H1 (cell line): ENCODE measurements at regions not wholly inside any gene's neighbourhood (a gene's known extent, or its start where the extent isn't known, plus 50 kb on each side); places are given as distances from the start of the nearest gene placed in this dataset.

Experiments used
- CTCF ChIA-PET: fragments of 300-600 bp; sonication (Branson Sonifier 250); formaldehyde crosslinking; loops from one replicate; lab custom pipeline; 2021; ENCODE audit not compliant: partially characterized antibody; lab: Charles Lee
- POLR2A ChIA-PET: fragments of 300-600 bp; sonication (Branson Sonifier 250); formaldehyde crosslinking; loops from one replicate; lab custom pipeline; 2021; ENCODE audit warnings: inconsistent platforms; ENCODE audit not compliant: partially characterized antibody; lab: Charles Lee
- DNase-seq, 2 experiments: peaks; one replicate each; pipeline versions ENCODE4 v3.0.0 to v3.0.0-alpha.2; 2010 to 2022; ENCODE audit warnings: low spot score in 2 of 2, low read depth in 1 of 2, mixed read lengths in 1 of 2
- FAIRE-seq: peaks from 2 replicates; lab custom pipeline; 2011; peaks lifted over from hg19 to GRCh38; lab: Jason Lieb, UNC
- H2AFZ ChIP-seq: 2 replicates; pipeline ENCODE4 v1.8.1; 2012; ENCODE audit warnings: low read length, inconsistent platforms
- H2AK5ac ChIP-seq: 2 replicates; pipeline ENCODE4 v1.6.1; 2013; ENCODE audit warnings: low read depth, low read length
- H2BK120ac ChIP-seq: replicated peaks from 2 replicates; pipeline ENCODE3; 2013; ENCODE audit warnings: low read depth, low read length, inconsistent platforms
- H2BK12ac ChIP-seq: 2 replicates; pipeline ENCODE4 v1.6.1; 2013; ENCODE audit warnings: low read depth, low read length
- H2BK15ac ChIP-seq: 2 replicates; pipeline ENCODE4 v1.6.1; 2013; ENCODE audit warnings: low read length
- H2BK20ac ChIP-seq: 2 replicates; pipeline ENCODE4 v1.6.1; 2013; ENCODE audit warnings: low read length
- H2BK5ac ChIP-seq: 2 replicates; pipeline ENCODE4 v1.6.1; 2013; ENCODE audit warnings: low read depth, low read length
- H3K14ac ChIP-seq: 2 replicates; pipeline ENCODE4 v1.6.1; 2013; ENCODE audit warnings: inconsistent platforms; ENCODE audit not compliant: insufficient read length
- H3K18ac ChIP-seq: 2 replicates; pipeline ENCODE4 v1.6.1; 2013; ENCODE audit warnings: low read length; ENCODE audit errors: extremely low read depth
- H3K23ac ChIP-seq: 2 replicates; pipeline ENCODE4 v1.6.1; 2013; ENCODE audit warnings: inconsistent platforms; ENCODE audit not compliant: insufficient read length
- H3K23me2 ChIP-seq: 2 replicates; pipeline ENCODE4 v1.6.1; 2013; ENCODE audit warnings: low read depth, low read length
- H3K27ac ChIP-seq: 2 replicates; pipeline ENCODE4 v1.6.1; 2011; ENCODE audit warnings: low read depth, low read length, inconsistent platforms
- H3K27me3 ChIP-seq, 4 experiments: replicated peaks in 1 of 4; 1 replicate in 1 of 4; 2 replicates in 3 of 4; pipeline versions ENCODE4 v1.6.1 to v1.8.1; 2011 to 2013; ENCODE audit warnings: low read length in 3 of 4, mild to moderate bottlenecking in 3 of 4, inconsistent platforms in 2 of 4, mixed read lengths in 2 of 4, moderate library complexity in 1 of 4; ENCODE audit not compliant: control insufficient read depth in 3 of 4, insufficient read depth in 3 of 4; ENCODE audit errors: extremely low read depth in 1 of 4
- H3K36me3 ChIP-seq, 4 experiments: 2 replicates each; pipeline versions ENCODE4 v1.6.1 to v1.8.1; 2011 to 2013; ENCODE audit warnings: mild to moderate bottlenecking in 4 of 4, low read length in 3 of 4, moderate library complexity in 2 of 4, control low read depth in 1 of 4, inconsistent platforms in 1 of 4; ENCODE audit not compliant: insufficient read depth in 4 of 4, control insufficient read depth in 2 of 4
- H3K4ac ChIP-seq: replicated peaks from 2 replicates; pipeline ENCODE3; 2013; ENCODE audit warnings: low read length, low read depth, mixed read lengths, inconsistent platforms; ENCODE audit not compliant: insufficient read length
- H3K4me1 ChIP-seq, 4 experiments: replicated peaks in 1 of 4; 1 replicate in 1 of 4; 2 replicates in 3 of 4; pipeline versions ENCODE4 v1.6.1 to v1.8.1; 2011 to 2013; ENCODE audit warnings: low read length in 3 of 4, inconsistent platforms in 2 of 4, mixed read lengths in 1 of 4; ENCODE audit not compliant: insufficient read depth in 4 of 4, control insufficient read depth in 3 of 4
- H3K4me2 ChIP-seq, 2 experiments: 2 replicates each; pipeline versions ENCODE4 v1.6.1 to v1.8.1; 2011 to 2013; ENCODE audit warnings: low read depth in 2 of 2, low read length in 2 of 2, control low read depth in 1 of 2, inconsistent platforms in 1 of 2, mild to moderate bottlenecking in 1 of 2; ENCODE audit not compliant: insufficient read depth in 1 of 2
- H3K4me3 ChIP-seq, 4 experiments: fragments of 200-600, 300-600 bp in 1 of 4; sonication (generic), shearing (Covaris generic), sonication (Bioruptor Twin) in 1 of 4; 2 replicates each; pipeline versions ENCODE4 v1.5.1 to v1.8.1; 2011 to 2016; ENCODE audit warnings: low read length in 4 of 4, low read depth in 3 of 4, control low read depth in 2 of 4, inconsistent platforms in 2 of 4, mild to moderate bottlenecking in 2 of 4, mixed read lengths in 1 of 4, moderate library complexity in 1 of 4; ENCODE audit not compliant: insufficient read depth in 2 of 4; ENCODE audit errors: extremely low read depth in 1 of 4
- H3K56ac ChIP-seq: replicated peaks from 2 replicates; pipeline ENCODE3; 2013; ENCODE audit warnings: low read depth, mild to moderate bottlenecking, mixed read lengths, low read length, inconsistent platforms; ENCODE audit not compliant: insufficient read length
- H3K79me1 ChIP-seq: 2 replicates; pipeline ENCODE4 v1.6.1; 2013; ENCODE audit warnings: low read depth, low read length, control low read depth
- H3K79me2 ChIP-seq, 2 experiments: 2 replicates each; pipeline versions ENCODE4 v1.6.1 to v1.8.1; 2012 to 2013; ENCODE audit warnings: low read length in 2 of 2, mild to moderate bottlenecking in 2 of 2, inconsistent platforms in 1 of 2; ENCODE audit not compliant: insufficient read depth in 2 of 2, control insufficient read depth in 1 of 2
- H3K9ac ChIP-seq, 4 experiments: replicated peaks in 1 of 4; 1 replicate in 1 of 4; 2 replicates in 3 of 4; pipeline versions ENCODE4 v1.6.1 to v1.8.1; 2011 to 2013; ENCODE audit warnings: low read depth in 3 of 4, low read length in 3 of 4, control low read depth in 2 of 4, mild to moderate bottlenecking in 2 of 4, moderate library complexity in 2 of 4, inconsistent platforms in 1 of 4; ENCODE audit errors: extremely low read depth in 1 of 4
- H3K9me3 ChIP-seq, 2 experiments: 2 replicates each; pipeline versions ENCODE4 v1.6.1 to v1.8.1; 2012 to 2013; ENCODE audit warnings: mild to moderate bottlenecking in 2 of 2, moderate library complexity in 2 of 2, control low read depth in 1 of 2, inconsistent platforms in 1 of 2, low read depth in 1 of 2, low read length in 1 of 2, mixed read lengths in 1 of 2; ENCODE audit not compliant: insufficient read depth in 2 of 2
- H4K20me1 ChIP-seq, 2 experiments: replicated peaks in 1 of 2; 2 replicates each; pipeline versions ENCODE3 to v1.8.1; 2011 to 2013; ENCODE audit warnings: inconsistent platforms in 2 of 2, low read length in 2 of 2, mild to moderate bottlenecking in 1 of 2; ENCODE audit not compliant: insufficient read depth in 2 of 2, control insufficient read depth in 1 of 2
- H4K5ac ChIP-seq: 2 replicates; pipeline ENCODE4 v1.6.1; 2013; ENCODE audit warnings: low read length, low read depth, mixed read lengths, inconsistent platforms; ENCODE audit not compliant: insufficient read length
- H4K8ac ChIP-seq: 2 replicates; pipeline ENCODE4 v1.8.0; 2013; ENCODE audit warnings: mild to moderate bottlenecking, moderate library complexity, low read length, inconsistent platforms; ENCODE audit not compliant: insufficient read depth; ENCODE audit errors: extremely low read depth
- H4K91ac ChIP-seq: replicated peaks from 2 replicates; pipeline ENCODE3; 2013; ENCODE audit warnings: low read length, mixed read lengths, inconsistent platforms; ENCODE audit not compliant: insufficient read length
- EZH2 ChIP-seq: fragments of 200-600 bp; sonication (generic); IDR thresholded peaks from 2 replicates; pipeline ENCODE4 v1.7.1; 2012; ENCODE audit warnings: low read depth, mild to moderate bottlenecking, moderate library complexity, low read length, inconsistent platforms; ENCODE audit not compliant: severe bottlenecking
- HDAC6 ChIP-seq: IDR thresholded peaks from one replicate; pipeline ENCODE4 v1.7.1; 2012; ENCODE audit warnings: low read depth, mild to moderate bottlenecking, inconsistent platforms, low read length, moderate library complexity
- JUN ChIP-seq: IDR thresholded peaks from 2 replicates; pipeline ENCODE4 v1.6.1; 2011; ENCODE audit warnings: low read depth, mild to moderate bottlenecking, improper control_type of control experiment, low read length
- POLR2AphosphoS5 ChIP-seq: IDR thresholded peaks from 2 replicates; pipeline ENCODE4 v1.6.1; 2011; ENCODE audit warnings: low read depth, low read length
- SIX5 ChIP-seq: IDR thresholded peaks from 2 replicates; pipeline ENCODE4 v1.6.1; 2011; ENCODE audit warnings: mild to moderate bottlenecking, low read depth, low read length
- TAF1 ChIP-seq: IDR thresholded peaks from 2 replicates; pipeline ENCODE4 v1.6.1; 2011; ENCODE audit warnings: mild to moderate bottlenecking, low read depth, low read length
- TAF7 ChIP-seq: optimal IDR thresholded peaks from 2 replicates; pipeline ENCODE3; 2011; ENCODE audit warnings: low read depth, mild to moderate bottlenecking, inconsistent platforms, low read length, moderate library complexity, borderline replicate concordance
- WGBS, 2 experiments: shearing (Covaris generic) in 1 of 2; methylation state at CpG; one replicate each; pipeline versions ENCODE4 v1.1.6 to v1.1.7; 2013 to 2015; ENCODE audit warnings: low lambda C conversion rate in 2 of 2, mixed read lengths in 2 of 2, inconsistent platforms in 1 of 2, low coverage in 1 of 2, missing lambda C conversion rate in 1 of 2; ENCODE audit not compliant: insufficient replicate concordance in 2 of 2, insufficient coverage in 1 of 2, insufficient read length in 1 of 2; ENCODE audit errors: extremely low coverage in 1 of 2, missing lambda C conversion rate in 1 of 2; 5-methylcytosine and 5-hydroxymethylcytosine counted together
- TF ChIP-seq, protein P1 (sequence below): IDR thresholded peaks from 2 replicates; pipeline ENCODE4 v1.6.1; 2012; ENCODE audit warnings: low read length, inconsistent platforms

GRCh38 chr4:83205760-83206159 lies 78.8 kb downstream of the COQ2 start:
- Histone ChIP-seq H3K18ac (no peak overlapping the region), H3K4ac (no peak overlapping the region), H4K8ac (no peak overlapping the region), H2BK15ac (no peak overlapping the region), H3K36me3 (no peaks in the 10 kb centered on the region), H3K79me2 (no peaks in the 10 kb centered on the region), H3K4me2 (no peak overlapping the region), H4K91ac (no peak overlapping the region), H3K9me3 (peaks cover 9 to 10% of the 10 kb centered on the region in 2 experiments; a peak in 3 of 4 replicates), H2BK12ac (no peak overlapping the region), H4K20me1 (no peaks in the 10 kb centered on the region), H3K79me1 (no peaks in the 10 kb centered on the region), H3K23ac (no peak overlapping the region), H3K4me1 (peaks cover 0 to 6% (median 0%) of the 10 kb centered on the region in 4 experiments; a peak in 3 of 7 replicates), H2BK5ac (no peak overlapping the region), H3K23me2 (no peaks in the 10 kb centered on the region; the same call in 1 of the 2 replicates), H2BK20ac (no peak overlapping the region), H3K27me3 (peaks cover 0 to 4% (median 0%) of the 10 kb centered on the region in 4 experiments; a peak in 1 of 7 replicates), H4K5ac (no peak overlapping the region), H3K56ac (no peak overlapping the region), H2AFZ (no peak overlapping the region), H3K14ac (no peak overlapping the region), H3K9ac (no peak overlapping the region), H3K27ac (no peak overlapping the region), H2BK120ac (no peak overlapping the region), H3K4me3 (no peak overlapping the region), H2AK5ac (no peak overlapping the region)
- TF ChIP-seq POLR2AphosphoS5: no peak
- no peak for TF ChIP-seq EZH2
- TF ChIP-seq HDAC6: no peak
- TF ChIP-seq TAF7: no peak
- no peak for TF ChIP-seq JUN
- TF ChIP-seq TAF1: no peak
- no peak for TF ChIP-seq SIX5
- TF ChIP-seq, protein P1, sequence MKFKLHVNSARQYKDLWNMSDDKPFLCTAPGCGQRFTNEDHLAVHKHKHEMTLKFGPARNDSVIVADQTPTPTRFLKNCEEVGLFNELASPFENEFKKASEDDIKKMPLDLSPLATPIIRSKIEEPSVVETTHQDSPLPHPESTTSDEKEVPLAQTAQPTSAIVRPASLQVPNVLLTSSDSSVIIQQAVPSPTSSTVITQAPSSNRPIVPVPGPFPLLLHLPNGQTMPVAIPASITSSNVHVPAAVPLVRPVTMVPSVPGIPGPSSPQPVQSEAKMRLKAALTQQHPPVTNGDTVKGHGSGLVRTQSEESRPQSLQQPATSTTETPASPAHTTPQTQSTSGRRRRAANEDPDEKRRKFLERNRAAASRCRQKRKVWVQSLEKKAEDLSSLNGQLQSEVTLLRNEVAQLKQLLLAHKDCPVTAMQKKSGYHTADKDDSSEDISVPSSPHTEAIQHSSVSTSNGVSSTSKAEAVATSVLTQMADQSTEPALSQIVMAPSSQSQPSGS: no peak
- WGBS, 2 experiments: 50% methylated on average over 2 of the region's 2 CpGs; no CpG with 5 or more reads in 1 of the 2 experiments
- no peak for DNase-seq
- FAIRE-seq: no peak
- ChIA-PET CTCF (interaction anchor here (1.0 kb wide), 1 partner anchor 95 kb away, joined by 3 read pairs; no protein-coding TSS in a partner anchor), POLR2A (no interaction called here)
